HT-29 (cell line): ENCODE measurements at regions not wholly inside any gene's neighbourhood (a gene's known extent, or its start where the extent isn't known, plus 50 kb on each side); places are given as distances from the start of the nearest gene placed in this dataset.
"Not testable (repeated sequence)": the region's sequence is repeated elsewhere in the genome, so short reads cannot be mapped to it uniquely, and the experiment has no call there.

Source experiments
- DNase-seq: peaks from one replicate; pipeline ENCODE4 v3.0.0-alpha.2; 2015; ENCODE audit warnings: low spot score
- small RNA-seq: library from RNA; depleted of rRNA; stranded (forward); fragments of <200 nt; gene quantifications from one replicate; pipeline ENCODE3, GENCODE V24; 2014

DNA sequence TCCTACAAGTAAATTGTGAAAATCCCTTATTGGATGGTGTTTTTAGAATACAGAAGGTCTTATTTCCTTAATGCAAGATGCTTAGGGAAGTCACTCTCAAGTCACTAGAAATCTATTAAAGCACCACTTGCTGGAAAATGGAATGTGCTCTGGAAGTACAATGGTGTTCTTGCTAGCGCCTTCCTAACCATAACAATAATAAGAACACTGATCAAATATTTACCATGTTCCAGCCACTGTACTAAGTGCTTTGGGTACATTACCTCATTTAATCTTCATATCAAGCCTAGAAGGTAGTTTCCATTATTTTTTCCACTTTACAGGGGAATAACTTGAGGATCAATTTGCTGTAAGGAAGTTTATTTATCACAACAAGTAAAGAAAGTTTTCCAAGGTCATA lies 75.1 kb downstream of the FAM72B start:
- DNase-seq, result not testable (repeated sequence)

DNA sequence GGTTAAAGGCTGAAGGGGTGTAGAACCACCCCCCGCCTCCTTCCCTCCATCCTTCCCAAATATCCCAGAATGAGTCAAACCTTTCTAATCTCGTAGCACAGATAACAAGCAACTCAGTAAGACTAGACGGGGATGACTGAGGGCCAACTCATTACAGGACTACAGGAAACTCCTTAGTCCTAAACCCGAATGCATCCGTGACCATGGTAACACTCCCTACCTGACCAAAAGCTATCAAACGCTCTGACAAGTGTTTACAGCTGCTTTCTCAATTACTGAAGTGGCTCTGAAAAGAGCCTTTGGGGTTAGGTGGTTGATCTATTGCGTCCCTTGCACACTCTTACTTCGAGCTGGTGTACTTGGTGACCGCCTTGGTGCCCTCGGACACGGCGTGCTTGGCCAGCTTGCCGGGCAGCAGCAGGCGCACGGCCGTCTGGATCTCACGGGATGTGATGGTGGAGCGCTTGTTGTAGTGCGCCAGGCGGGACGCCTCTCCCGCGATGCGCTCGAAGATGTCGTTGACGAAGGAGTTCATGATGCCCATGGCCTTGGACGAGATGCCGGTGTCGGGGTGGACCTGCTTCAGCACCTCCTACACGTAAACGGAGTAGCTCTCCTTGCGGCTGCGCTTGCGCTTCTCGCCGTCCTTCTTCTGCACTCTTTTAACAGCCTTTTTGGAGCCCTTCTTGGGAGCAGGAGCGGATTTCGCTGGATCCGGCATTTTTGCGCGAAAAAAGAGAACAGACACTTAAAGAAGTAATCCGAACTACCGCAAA lies 67.4 kb downstream of the FAM72B start:
- not testable (repeated sequence) for DNase-seq

DNA sequence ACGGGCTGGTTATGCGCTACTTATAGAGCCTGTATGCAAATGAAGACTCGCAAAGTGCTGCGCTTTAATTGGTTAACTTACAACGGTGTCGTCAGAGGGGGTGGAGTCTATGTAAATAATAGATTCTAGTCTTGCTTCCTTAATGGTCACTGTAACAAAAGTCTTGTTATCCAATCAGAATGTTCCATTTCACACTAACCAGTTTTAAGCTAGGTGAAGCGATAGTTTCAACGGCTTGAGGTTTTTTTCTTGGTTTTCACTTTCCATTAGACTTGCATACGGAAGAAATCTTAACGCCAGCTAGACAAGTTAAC lies 66.9 kb downstream of the FAM72B start:
- DNase-seq, result not testable (repeated sequence)

DNA sequence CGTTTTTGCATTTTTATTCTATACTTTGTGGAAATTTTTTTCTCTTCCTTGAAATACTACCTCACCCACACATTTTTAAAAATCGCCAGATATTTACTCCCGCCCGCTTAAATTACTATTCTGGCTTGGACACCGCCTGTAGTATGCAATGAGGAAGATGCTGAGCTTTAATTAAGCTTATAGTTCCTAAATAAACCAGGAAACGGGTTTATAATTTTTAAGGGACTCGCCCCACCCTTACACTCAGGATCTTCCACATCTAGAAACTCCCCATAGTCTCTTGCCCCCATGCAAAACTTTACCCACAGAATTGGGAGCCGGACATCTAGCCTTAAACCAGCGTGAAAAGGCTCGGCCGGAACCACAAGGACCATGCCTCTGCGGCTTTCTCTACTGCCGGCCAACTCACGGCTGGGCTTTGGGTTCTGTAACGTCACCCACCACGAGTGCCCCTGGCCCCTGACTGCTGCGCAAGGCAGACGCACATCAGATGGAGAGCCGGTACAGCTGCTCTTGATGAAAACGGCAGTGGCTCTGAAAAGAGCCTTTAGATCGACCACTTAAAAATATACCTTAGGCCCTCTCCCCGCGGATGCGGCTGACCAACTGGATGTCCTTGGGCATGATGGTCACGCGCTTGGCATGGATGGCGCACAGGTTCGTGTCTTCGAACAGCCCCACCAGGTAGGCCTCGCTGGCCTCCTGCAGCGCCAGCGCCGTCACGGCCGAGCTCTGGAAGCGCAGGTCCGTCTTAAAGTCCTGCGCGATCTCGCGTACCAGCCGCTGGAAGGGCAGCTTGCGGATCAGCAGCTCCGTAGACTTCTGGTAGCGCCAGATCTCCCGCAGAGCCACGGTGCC lies 66.3 kb downstream of the FAM72B start:
- DNase-seq, result not testable (repeated sequence)

Small RNAs in the stretch of these regions (small RNA-seq; reads per million reads assigned to genes)
- gene RF00003, result 1.7 reads per million, percentile 60 among the genes with 10 or more reads in this experiment
- 3.4 reads per million, percentile 78 among the genes with 10 or more reads in this experiment for gene RNVU1-4
